HL-60 (cell line): ENCODE measurements at regions not wholly inside any gene's neighbourhood (a gene's known extent, or its start where the extent isn't known, plus 50 kb on each side); places are given as distances from the start of the nearest gene placed in this dataset.

Experiments used
- DNase-seq, 2 experiments: peaks; one replicate each; pipeline ENCODE4 v3.0.0-alpha.2; 2010 to 2020; ENCODE audit warnings: low read depth in 1 of 2, low spot score in 1 of 2
- H3K27ac ChIP-seq: fragments of 250-450 bp; sonication (Bioruptor Pico); replicated peaks from 2 replicates; pipeline ENCODE4 v1.5.1; 2020; ENCODE audit warnings: mild to moderate bottlenecking, moderate library complexity
- H3K27me3 ChIP-seq: fragments of 250-450 bp; sonication (Bioruptor Pico); 2 replicates; pipeline ENCODE4 v1.5.1; 2021; ENCODE audit warnings: mild to moderate bottlenecking, moderate library complexity; ENCODE audit not compliant: insufficient read depth, poor library complexity, severe bottlenecking
- H3K4me3 ChIP-seq: replicated peaks from 2 replicates; pipeline ENCODE4 v1.5.1; 2011; ENCODE audit warnings: mild to moderate bottlenecking, control low read depth, low read length; ENCODE audit not compliant: insufficient read depth
- GABPA ChIP-seq: IDR thresholded peaks from 2 replicates; pipeline ENCODE4 v1.6.1; 2012; ENCODE audit warnings: low read depth
- POLR2AphosphoS5 ChIP-seq: IDR thresholded peaks from 2 replicates; pipeline ENCODE4 v1.6.1; 2012; ENCODE audit warnings: low read depth
- SPI1 ChIP-seq: IDR thresholded peaks from 2 replicates; pipeline ENCODE4 v1.6.1; 2012; ENCODE audit warnings: low read depth, mild to moderate bottlenecking, borderline replicate concordance
- TF ChIP-seq, protein P1 (sequence below): IDR thresholded peaks from one replicate; pipeline ENCODE4 v1.5.1; 2011; ENCODE audit warnings: low read length, control low read depth, inconsistent platforms; ENCODE audit not compliant: insufficient read depth
- TF ChIP-seq, protein P2 (sequence below): IDR thresholded peaks from 2 replicates; pipeline ENCODE4 v1.6.1; 2012; ENCODE audit warnings: low read depth; ENCODE audit not compliant: insufficient replicate concordance

DNA sequence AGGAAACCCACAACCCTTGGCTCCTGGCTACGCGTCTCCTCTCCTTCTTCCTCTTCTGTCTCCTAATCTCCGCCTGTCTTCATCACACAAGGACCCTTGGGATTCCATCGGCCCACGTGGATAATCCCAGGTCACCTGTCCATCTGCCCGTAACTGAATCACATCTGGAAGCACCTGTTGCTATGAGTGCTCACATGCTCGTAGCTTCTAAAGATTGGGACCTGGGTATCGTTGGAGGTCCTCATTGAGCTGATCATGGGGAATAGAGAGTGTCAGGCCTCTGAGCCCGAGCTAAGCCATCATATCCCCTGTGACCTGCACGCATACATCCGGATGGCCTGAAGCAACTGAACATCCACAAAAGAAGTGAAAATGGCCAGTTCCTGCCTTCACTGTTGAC is 175.4 kb downstream of the SHOX start:
- no peak for TF ChIP-seq SPI1
- TF ChIP-seq, protein P1, sequence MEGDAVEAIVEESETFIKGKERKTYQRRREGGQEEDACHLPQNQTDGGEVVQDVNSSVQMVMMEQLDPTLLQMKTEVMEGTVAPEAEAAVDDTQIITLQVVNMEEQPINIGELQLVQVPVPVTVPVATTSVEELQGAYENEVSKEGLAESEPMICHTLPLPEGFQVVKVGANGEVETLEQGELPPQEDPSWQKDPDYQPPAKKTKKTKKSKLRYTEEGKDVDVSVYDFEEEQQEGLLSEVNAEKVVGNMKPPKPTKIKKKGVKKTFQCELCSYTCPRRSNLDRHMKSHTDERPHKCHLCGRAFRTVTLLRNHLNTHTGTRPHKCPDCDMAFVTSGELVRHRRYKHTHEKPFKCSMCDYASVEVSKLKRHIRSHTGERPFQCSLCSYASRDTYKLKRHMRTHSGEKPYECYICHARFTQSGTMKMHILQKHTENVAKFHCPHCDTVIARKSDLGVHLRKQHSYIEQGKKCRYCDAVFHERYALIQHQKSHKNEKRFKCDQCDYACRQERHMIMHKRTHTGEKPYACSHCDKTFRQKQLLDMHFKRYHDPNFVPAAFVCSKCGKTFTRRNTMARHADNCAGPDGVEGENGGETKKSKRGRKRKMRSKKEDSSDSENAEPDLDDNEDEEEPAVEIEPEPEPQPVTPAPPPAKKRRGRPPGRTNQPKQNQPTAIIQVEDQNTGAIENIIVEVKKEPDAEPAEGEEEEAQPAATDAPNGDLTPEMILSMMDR, result no peak
- TF ChIP-seq, protein P2, sequence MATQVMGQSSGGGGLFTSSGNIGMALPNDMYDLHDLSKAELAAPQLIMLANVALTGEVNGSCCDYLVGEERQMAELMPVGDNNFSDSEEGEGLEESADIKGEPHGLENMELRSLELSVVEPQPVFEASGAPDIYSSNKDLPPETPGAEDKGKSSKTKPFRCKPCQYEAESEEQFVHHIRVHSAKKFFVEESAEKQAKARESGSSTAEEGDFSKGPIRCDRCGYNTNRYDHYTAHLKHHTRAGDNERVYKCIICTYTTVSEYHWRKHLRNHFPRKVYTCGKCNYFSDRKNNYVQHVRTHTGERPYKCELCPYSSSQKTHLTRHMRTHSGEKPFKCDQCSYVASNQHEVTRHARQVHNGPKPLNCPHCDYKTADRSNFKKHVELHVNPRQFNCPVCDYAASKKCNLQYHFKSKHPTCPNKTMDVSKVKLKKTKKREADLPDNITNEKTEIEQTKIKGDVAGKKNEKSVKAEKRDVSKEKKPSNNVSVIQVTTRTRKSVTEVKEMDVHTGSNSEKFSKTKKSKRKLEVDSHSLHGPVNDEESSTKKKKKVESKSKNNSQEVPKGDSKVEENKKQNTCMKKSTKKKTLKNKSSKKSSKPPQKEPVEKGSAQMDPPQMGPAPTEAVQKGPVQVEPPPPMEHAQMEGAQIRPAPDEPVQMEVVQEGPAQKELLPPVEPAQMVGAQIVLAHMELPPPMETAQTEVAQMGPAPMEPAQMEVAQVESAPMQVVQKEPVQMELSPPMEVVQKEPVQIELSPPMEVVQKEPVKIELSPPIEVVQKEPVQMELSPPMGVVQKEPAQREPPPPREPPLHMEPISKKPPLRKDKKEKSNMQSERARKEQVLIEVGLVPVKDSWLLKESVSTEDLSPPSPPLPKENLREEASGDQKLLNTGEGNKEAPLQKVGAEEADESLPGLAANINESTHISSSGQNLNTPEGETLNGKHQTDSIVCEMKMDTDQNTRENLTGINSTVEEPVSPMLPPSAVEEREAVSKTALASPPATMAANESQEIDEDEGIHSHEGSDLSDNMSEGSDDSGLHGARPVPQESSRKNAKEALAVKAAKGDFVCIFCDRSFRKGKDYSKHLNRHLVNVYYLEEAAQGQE, result no peak
- no peak for TF ChIP-seq POLR2AphosphoS5
- no peak for TF ChIP-seq GABPA
- Histone ChIP-seq H3K27me3 (peaks cover 11% of the 10 kb centered on the region), H3K4me3 (no peak overlapping the region), H3K27ac (no peak overlapping the region)
- DNase-seq, result no peak

- no peak for DNase-seq
- TF ChIP-seq GABPA, result no peak
- TF ChIP-seq, protein P1, result no peak
- Histone ChIP-seq H3K27me3 (peaks cover 11% of the 10 kb centered on the region), H3K4me3 (no peak overlapping the region), H3K27ac (no peak overlapping the region)
Observed at GRCh38 chrX:805103-805670, 174.6 kb downstream of the SHOX start.

DNA sequence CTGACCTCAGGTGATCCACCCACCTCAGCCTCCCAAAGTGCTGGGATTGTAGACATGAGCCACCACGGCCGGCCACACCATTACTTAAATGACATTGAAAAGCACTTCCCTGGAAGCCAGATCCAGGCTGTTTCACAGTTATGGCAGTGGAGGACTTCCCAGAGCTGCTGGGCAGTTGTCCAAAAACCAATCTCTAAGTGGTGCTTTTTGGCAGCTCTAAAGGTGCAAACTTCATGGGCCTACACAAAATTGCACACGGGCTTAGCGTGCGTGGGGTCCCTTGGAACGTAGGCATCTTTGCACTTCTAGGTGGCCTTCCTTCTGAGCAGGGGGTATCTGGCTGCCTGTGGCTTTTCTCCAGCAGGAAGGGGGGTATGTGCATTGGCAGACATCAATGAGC is 172.3 kb downstream of the SHOX start:
- Histone ChIP-seq H3K27me3 (peaks cover 11% of the 10 kb centered on the region), H3K4me3 (no peak overlapping the region), H3K27ac (no peak overlapping the region)
- no peak for DNase-seq
- TF ChIP-seq, protein P1, result no peak
- TF ChIP-seq, protein P2, result no peak
- TF ChIP-seq GABPA (no peak), POLR2AphosphoS5 (no peak), SPI1 (no peak)

GRCh38 chrX:799808-800207 is 169.2 kb downstream of the SHOX start:
- Histone ChIP-seq H3K27me3 (no peaks in the 10 kb centered on the region), H3K4me3 (no peak overlapping the region), H3K27ac (no peak overlapping the region)
- TF ChIP-seq, protein P2, result no peak
- TF ChIP-seq GABPA (no peak), SPI1 (no peak), POLR2AphosphoS5 (no peak)
- TF ChIP-seq, protein P1, result no peak
- DNase-seq, result no peak
